HCT116 (cell line): ENCODE measurements at regions not wholly inside any gene's neighbourhood (a gene's known extent, or its start where the extent isn't known, plus 50 kb on each side); places are given as distances from the start of the nearest gene placed in this dataset.
A peak's percentile ranks its signal among the peaks of the same experiment; 100 is the strongest.

Source experiments
- ATAC-seq: fragments of 200-7000 bp; cut with Tn5 transposase; 2 replicates; pipeline ENCODE4 v1.9.1; 2020; ENCODE audit warnings: mild to moderate bottlenecking, moderate library complexity
- BruUV-seq: library from RNA; stranded (reverse); fragments of 400-500 nt; replicated peaks from 2 replicates; lab custom pipeline; 2021; lab: Mats Ljungman, UMichigan
- CTCF ChIA-PET: fragments of 300-600 bp; sonication (Branson Sonifier 250); formaldehyde crosslinking; loops from one replicate; lab custom pipeline; 2021; ENCODE audit warnings: antibody characterized with exemption; lab: Charles Lee
- POLR2A ChIA-PET: fragments of 300-600, 350-600 bp; sonication (Branson Sonifier 250); formaldehyde crosslinking; loops from one replicate; lab custom pipeline; 2021; ENCODE audit warnings: antibody characterized with exemption; lab: Charles Lee
- RAD21 ChIA-PET, 2 experiments: fragments of 300-600 bp; sonication (Branson Sonifier 250); formaldehyde crosslinking; loops; one replicate each; lab custom pipeline; 2023; ENCODE audit warnings: low total read pairs in 2 of 2; ENCODE audit not compliant: uncharacterized antibody in 2 of 2, unreplicated experiment in 2 of 2, low non-redundant PET in 1 of 2; lab: Charles Lee
- DNase-seq: peaks from one replicate; pipeline ENCODE4 v3.0.0-alpha.2; 2010; ENCODE audit warnings: low read depth, low spot score
- H2AFZ ChIP-seq: fragments of 200-600 bp; shearing (Covaris generic), sonication (generic); 2 replicates; pipeline ENCODE4 v1.6.1; 2017; ENCODE audit warnings: low read depth, mixed run types, mixed read lengths, antibody characterized with exemption, low read length; ENCODE audit not compliant: poor library complexity, severe bottlenecking
- H3K27ac ChIP-seq: 2 replicates; pipeline ENCODE4 v1.5.1; 2012; ENCODE audit warnings: low read depth, low read length
- H3K27me3 ChIP-seq: fragments of 200-600 bp; sonication (generic); 2 replicates; pipeline ENCODE4 v1.6.1; 2016; ENCODE audit warnings: mixed run types, low read length, mixed read lengths; ENCODE audit not compliant: insufficient read depth
- H3K36me3 ChIP-seq, 2 experiments: fragments of 200-500 bp in 1 of 2; fragments of 200-600 bp in 1 of 2; sonication (Bioruptor generic) in 1 of 2; sonication (generic) in 1 of 2; 2 replicates each; pipeline versions ENCODE4 v1.5.1 to v1.6.1; 2014 to 2016; ENCODE audit warnings: low read length in 2 of 2, inconsistent platforms in 1 of 2, mixed read lengths in 1 of 2, mixed run types in 1 of 2; ENCODE audit not compliant: insufficient read depth in 2 of 2, control insufficient read depth in 1 of 2
- H3K4me1 ChIP-seq, 2 experiments: fragments of 200-600 bp in 1 of 2; sonication (generic) in 1 of 2; 2 replicates each; pipeline versions ENCODE4 v1.5.1 to v1.6.1; 2012 to 2017; ENCODE audit warnings: low read length in 2 of 2, inconsistent platforms in 1 of 2, mild to moderate bottlenecking in 1 of 2, mixed read lengths in 1 of 2, mixed run types in 1 of 2, moderate library complexity in 1 of 2; ENCODE audit not compliant: insufficient read depth in 2 of 2, control insufficient read depth in 1 of 2
- H3K4me2 ChIP-seq: fragments of 200-600 bp; sonication (generic); 2 replicates; pipeline ENCODE4 v1.6.1; 2017; ENCODE audit warnings: mixed run types, low read length, mixed read lengths
- H3K4me3 ChIP-seq, 2 experiments: fragments of 200-600 bp in 1 of 2; sonication (generic) in 1 of 2; replicated peaks in 1 of 2; 2 replicates each; pipeline ENCODE4 v1.5.1; 2011 to 2016; ENCODE audit warnings: low read length in 2 of 2, control low read depth in 1 of 2, low read depth in 1 of 2, mild to moderate bottlenecking in 1 of 2, mixed read lengths in 1 of 2, mixed run types in 1 of 2
- H3K79me2 ChIP-seq: fragments of 200-600 bp; sonication (generic); 2 replicates; pipeline ENCODE4 v1.6.1; 2017; ENCODE audit warnings: mild to moderate bottlenecking, mixed run types, low read length, moderate library complexity, mixed read lengths; ENCODE audit not compliant: insufficient read depth
- H3K9ac ChIP-seq: fragments of 200-600 bp; sonication (generic); 2 replicates; pipeline ENCODE4 v1.6.1; 2016; ENCODE audit warnings: low read length, mixed read lengths
- H3K9me2 ChIP-seq: fragments of 200-600 bp; sonication (generic), shearing (Covaris generic); 2 replicates; pipeline ENCODE4 v1.6.1; 2017; ENCODE audit warnings: mixed run types, mild to moderate bottlenecking, moderate library complexity; ENCODE audit not compliant: insufficient read depth
- H3K9me3 ChIP-seq, 2 experiments: fragments of 200-500 bp in 1 of 2; fragments of 200-600 bp in 1 of 2; sonication (Bioruptor generic) in 1 of 2; sonication (generic) in 1 of 2; 2 replicates each; pipeline ENCODE4 v1.6.1; 2014 to 2017; ENCODE audit warnings: low read length in 2 of 2, mixed read lengths in 2 of 2, inconsistent platforms in 1 of 2, low read depth in 1 of 2, mild to moderate bottlenecking in 1 of 2, mixed run types in 1 of 2, moderate library complexity in 1 of 2; ENCODE audit not compliant: control insufficient read depth in 1 of 2, insufficient read depth in 1 of 2
- H4K20me1 ChIP-seq: fragments of 200-600 bp; sonication (generic), shearing (Covaris generic); 2 replicates; pipeline ENCODE4 v1.6.1; 2017; ENCODE audit warnings: mixed run types, mild to moderate bottlenecking, moderate library complexity; ENCODE audit not compliant: insufficient read depth
- CBX3 ChIP-seq: IDR thresholded peaks from 2 replicates; pipeline ENCODE4 v1.6.1; 2012; ENCODE audit warnings: low read depth
- CEBPB ChIP-seq: IDR thresholded peaks from 2 replicates; pipeline ENCODE4 v1.6.1; 2012; ENCODE audit warnings: low read depth
- CTCF ChIP-seq, 3 experiments: fragments of 200-600 bp in 1 of 3; sonication (generic) in 1 of 3; IDR thresholded peaks in 2 of 3; conservative IDR thresholded peaks in 1 of 3; 2 replicates each; pipeline ENCODE4 v1.5.1; 2012 to 2017; ENCODE audit warnings: low read depth in 2 of 3, low read length in 2 of 3, antibody characterized with exemption in 1 of 3, borderline replicate concordance in 1 of 3, control low read depth in 1 of 3, mild to moderate bottlenecking in 1 of 3, mixed read lengths in 1 of 3, mixed run types in 1 of 3, moderate library complexity in 1 of 3; ENCODE audit not compliant: insufficient read depth in 1 of 3
- JUND ChIP-seq: IDR thresholded peaks from 2 replicates; pipeline ENCODE4 v1.6.1; 2012
- POLR2A ChIP-seq: IDR thresholded peaks from 2 replicates; pipeline ENCODE4 v1.7.0; 2011; ENCODE audit warnings: borderline replicate concordance; ENCODE audit not compliant: insufficient read depth, insufficient read length; ENCODE audit errors: extremely low read depth
- POLR2AphosphoS5 ChIP-seq: IDR thresholded peaks from 2 replicates; pipeline ENCODE4 v1.6.1; 2011; ENCODE audit warnings: mild to moderate bottlenecking, low read depth, low read length, moderate library complexity
- RAD21 ChIP-seq: IDR thresholded peaks from 2 replicates; pipeline ENCODE4 v1.6.1; 2012; ENCODE audit warnings: low read depth, mild to moderate bottlenecking
- TCF7L2 ChIP-seq: IDR thresholded peaks from 2 replicates; pipeline ENCODE4 v1.7.0; 2011; ENCODE audit warnings: borderline replicate concordance, inconsistent platforms; ENCODE audit not compliant: insufficient read depth, insufficient read length; ENCODE audit errors: extremely low read depth
- ZBTB33 ChIP-seq: IDR thresholded peaks from 2 replicates; pipeline ENCODE4 v1.6.1; 2011; ENCODE audit warnings: mild to moderate bottlenecking, low read length, moderate library complexity; ENCODE audit not compliant: insufficient replicate concordance; ENCODE audit errors: extremely low read depth
- ZNF274 ChIP-seq: fragments of 200-500 bp; sonication (Bioruptor generic); IDR thresholded peaks from 2 replicates; pipeline ENCODE4 v1.6.1; 2014; ENCODE audit warnings: mild to moderate bottlenecking, low read depth, low read length, inconsistent platforms
- intact Hi-C: fragments of 100-400 bp; cut with micrococcal nuclease; formaldehyde crosslinking; loops from 2 replicates; pipeline ENCODE4 v1.10.0; 2022

- peak; percentile 38 for DNase-seq
- H3K27ac ChIP-seq, result no peak overlapping the region
- TF ChIP-seq POLR2A (no peak), ZBTB33 (no peak), JUND (no peak), POLR2AphosphoS5 (no peak), CTCF (IDR thresholded peaks at IDR 0.05 in 2 of 3, conservative IDR thresholded peaks at IDR 0.05 in 1 of 3; ENCODE audit: borderline replicate concordance in 1 of 3, insufficient read depth in 1 of 3, low read depth in 2 of 3, low read length in 2 of 3) (peak; percentile 60 to 83 (median 83); a peak in 5 of 6 replicates), RAD21 (peak; percentile 83), CEBPB (no peak), ZNF274 (no peak), TCF7L2 (peak; percentile 45), CBX3 (no peak)
- TF ChIP-seq, all 23 proteins: peak for 3
- Histone ChIP-seq H3K9me2 (no peaks in the 10 kb centered on the region), H3K79me2 (no peaks in the 10 kb centered on the region), H4K20me1 (no peaks in the 10 kb centered on the region), H2AFZ (peak overlapping the region; percentile 63), H3K9ac (no peak overlapping the region), H3K4me3 (no peak overlapping the region), H3K9me3 (no peaks in the 10 kb centered on the region), H3K4me1 (peaks cover 0 to 20% of the 10 kb centered on the region in 2 experiments; a peak in 1 of 4 replicates), H3K27me3 (no peaks in the 10 kb centered on the region), H3K4me2 (no peak overlapping the region), H3K36me3 (no peaks in the 10 kb centered on the region)
- ChIA-PET POLR2A (no interaction called here), RAD21 (no interaction called here), CTCF (interaction anchor here (0.9 to 1.5 kb wide), 8 partner anchors 19 to 1206 kb away, joined by 3 to 16 read pairs (median 4); no protein-coding TSS in a partner anchor)
- intact Hi-C loops, result loop anchor here (5.0 kb wide), 2 partner anchors 104 to 1209 kb away; no protein-coding TSS in a partner anchor
- BruUV-seq, result no TSS peak
- peak; percentile 81 for ATAC-seq
These were observed 163.4 kb upstream of the USP24 start for GRCh38 chr1:55378582-55378981.
